SK-N-MC (cell line): ENCODE measurements at regions not wholly inside any gene's neighbourhood (a gene's known extent, or its start where the extent isn't known, plus 50 kb on each side); places are given as distances from the start of the nearest gene placed in this dataset.

ENCODE experiments used
- EZH2 ChIP-seq: fragments of 200-600 bp; sonication (generic); IDR thresholded peaks from one replicate; pipeline ENCODE4 v1.6.1; 2017; ENCODE audit warnings: antibody characterized with exemption
- FOXP2 ChIP-seq: optimal IDR thresholded peaks from 2 replicates; pipeline ENCODE3; 2011; ENCODE audit warnings: mild to moderate bottlenecking, moderate library complexity; ENCODE audit not compliant: insufficient read depth; ENCODE audit errors: extremely low read length, control extremely low read depth

DNA sequence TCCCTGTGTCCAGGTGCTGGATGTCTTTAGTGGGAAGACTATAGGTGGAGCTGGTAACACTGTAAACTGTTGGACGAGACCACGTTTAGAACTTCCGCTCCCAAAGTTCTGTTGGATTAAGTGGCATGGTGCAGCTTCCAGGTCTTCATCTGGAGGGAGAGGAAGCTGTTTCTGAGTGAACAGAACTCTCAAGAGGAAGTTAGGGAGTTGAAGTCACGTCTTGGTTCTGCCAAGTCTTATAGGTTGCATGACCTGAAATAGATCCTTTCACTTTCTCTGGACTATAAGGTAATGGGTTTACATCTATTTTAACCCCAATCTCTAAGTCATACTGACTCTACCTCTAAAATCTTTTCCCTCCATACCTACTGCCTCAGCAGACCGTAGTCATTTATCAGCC is 97.4 kb upstream of the TNR start:
- no peak for TF ChIP-seq FOXP2
- no peak for TF ChIP-seq EZH2
